Caco-2 (cell line): ENCODE measurements at regions not wholly inside any gene's neighbourhood (a gene's known extent, or its start where the extent isn't known, plus 50 kb on each side); places are given as distances from the start of the nearest gene placed in this dataset.

ENCODE experiments used
- BruUV-seq: library from RNA; stranded (reverse); fragments of 400-500 nt; replicated peaks from 2 replicates; lab custom pipeline; 2021; lab: Mats Ljungman, UMichigan
- CTCF ChIA-PET: fragments of 300-600 bp; sonication (Branson Sonifier 250); formaldehyde crosslinking; loops from one replicate; lab custom pipeline; 2022; ENCODE audit warnings: antibody characterized with exemption; lab: Charles Lee
- POLR2A ChIA-PET: fragments of 300-600 bp; sonication (Branson Sonifier 250); formaldehyde crosslinking; loops from one replicate; lab custom pipeline; 2022; ENCODE audit warnings: antibody characterized with exemption; lab: Charles Lee
- DNase-seq, 2 experiments: peaks; one replicate each; pipeline versions ENCODE4 v3.0.0 to v3.0.0-alpha.2; 2020 to 2022
- H3K27me3 ChIP-seq: replicated peaks from 2 replicates; pipeline ENCODE4 v1.6.0; 2011; ENCODE audit warnings: low read length; ENCODE audit not compliant: control insufficient read depth, insufficient read depth
- H3K36me3 ChIP-seq: 2 replicates; pipeline ENCODE4 v1.5.1; 2011; ENCODE audit warnings: low read length; ENCODE audit not compliant: control insufficient read depth, insufficient read depth
- H3K4me1 ChIP-seq: fragments of 250-450 bp; sonication (Bioruptor Pico); 2 replicates; pipeline ENCODE4 v1.5.1; 2020; ENCODE audit warnings: mild to moderate bottlenecking
- H3K4me3 ChIP-seq: 2 replicates; pipeline ENCODE4 v1.5.1; 2011; ENCODE audit warnings: low read depth, mild to moderate bottlenecking, control low read depth, low read length
- H3K9me3 ChIP-seq: fragments of 250-450 bp; sonication (Bioruptor Pico); 2 replicates; pipeline ENCODE4 v1.5.1; 2020; ENCODE audit warnings: mild to moderate bottlenecking, moderate library complexity
- H3K27ac Mint-ChIP-seq: one replicate; pipeline ENCODE4 v1.8.0; 2022; ENCODE audit warnings: mixed read lengths; ENCODE audit not compliant: unreplicated experiment
- H3K27me3 Mint-ChIP-seq: one replicate; pipeline ENCODE4 v1.8.0; 2022; ENCODE audit warnings: mixed read lengths; ENCODE audit not compliant: insufficient read depth, unreplicated experiment
- H3K36me3 Mint-ChIP-seq: one replicate; pipeline ENCODE4 v1.8.0; 2022; ENCODE audit warnings: mild to moderate bottlenecking, mixed read lengths; ENCODE audit not compliant: insufficient read depth, unreplicated experiment
- H3K4me1 Mint-ChIP-seq: one replicate; pipeline ENCODE4 v1.8.0; 2022; ENCODE audit warnings: low read depth, mixed read lengths; ENCODE audit not compliant: unreplicated experiment
- H3K4me3 Mint-ChIP-seq: one replicate; pipeline ENCODE4 v1.8.0; 2022; ENCODE audit warnings: mild to moderate bottlenecking, moderate library complexity, mixed read lengths; ENCODE audit not compliant: unreplicated experiment
- H3K9me3 Mint-ChIP-seq: one replicate; pipeline ENCODE4 v1.8.0; 2022; ENCODE audit warnings: mixed read lengths; ENCODE audit not compliant: unreplicated experiment
- CTCF ChIP-seq, 2 experiments: fragments of 200-600 bp in 1 of 2; IDR thresholded peaks; 1 replicate in 1 of 2; 2 replicates in 1 of 2; pipeline versions ENCODE4 v1.5.1 to v1.8.0; 2011 to 2022; ENCODE audit warnings: antibody characterized with exemption in 1 of 2, control low read depth in 1 of 2, inconsistent platforms in 1 of 2, low read depth in 1 of 2, low read length in 1 of 2, mild to moderate bottlenecking in 1 of 2, moderate library complexity in 1 of 2; ENCODE audit not compliant: insufficient read depth in 1 of 2, severe bottlenecking in 1 of 2, unreplicated experiment in 1 of 2
- intact Hi-C: fragments of 100-400 bp; cut with micrococcal nuclease; formaldehyde crosslinking; loops from one replicate; pipeline ENCODE4 v1.10.0; 2022; ENCODE audit not compliant: unreplicated experiment

GRCh38 chr2:236689981-236690380, 120.4 kb downstream of the ACKR3 start:
- Mint-ChIP-seq H3K9me3 (no peaks in the 10 kb centered on the region), H3K4me1 (peaks cover 13% of the 10 kb centered on the region), H3K4me3 (no peak overlapping the region), H3K27ac (no peak overlapping the region), H3K36me3 (no peaks in the 10 kb centered on the region), H3K27me3 (no peaks in the 10 kb centered on the region)
- no peak for DNase-seq
- Histone ChIP-seq H3K9me3 (no peaks in the 10 kb centered on the region), H3K27me3 (no peaks in the 10 kb centered on the region), H3K4me3 (no peak overlapping the region), H3K4me1 (peaks cover 18% of the 10 kb centered on the region), H3K36me3 (no peaks in the 10 kb centered on the region)
- TF ChIP-seq CTCF (IDR thresholded peaks at IDR 0.05; ENCODE audit: insufficient read depth in 1 of 2, low read depth in 1 of 2, low read length in 1 of 2, severe bottlenecking in 1 of 2, unreplicated experiment in 1 of 2) = no peak
- POLR2A ChIA-PET = no interaction called here
- BruUV-seq = no TSS peak
- CTCF ChIA-PET = no interaction called here
- intact Hi-C loops = loop anchor here (5.0 to 10.0 kb wide), 2 partner anchors 267 to 335 kb away; no protein-coding TSS in a partner anchor

- intact Hi-C loops = loop anchor here (5.0 to 10.0 kb wide), 2 partner anchors 267 to 334 kb away; no protein-coding TSS in a partner anchor
- no peaks in the 10 kb centered on the region for H3K36me3 Mint-ChIP-seq
- Histone ChIP-seq H3K27me3 (no peaks in the 10 kb centered on the region), H3K36me3 (no peaks in the 10 kb centered on the region), H3K9me3 (no peaks in the 10 kb centered on the region), H3K4me3 (no peak overlapping the region), H3K4me1 (peaks cover 18% of the 10 kb centered on the region)
- H3K27me3 Mint-ChIP-seq = no peaks in the 10 kb centered on the region
- TF ChIP-seq CTCF (IDR thresholded peaks at IDR 0.05; ENCODE audit: insufficient read depth in 1 of 2, low read depth in 1 of 2, low read length in 1 of 2, severe bottlenecking in 1 of 2, unreplicated experiment in 1 of 2) = no peak
- peak overlapping the region; percentile 86 for H3K27ac Mint-ChIP-seq
- H3K9me3 Mint-ChIP-seq = no peaks in the 10 kb centered on the region
- H3K4me3 Mint-ChIP-seq = no peak overlapping the region
- no TSS peak for BruUV-seq
- DNase-seq = no peak
- H3K4me1 Mint-ChIP-seq = peaks cover 13% of the 10 kb centered on the region
- ChIA-PET POLR2A (interaction anchor here (0.6 kb wide), 1 partner anchor 1550 kb away, joined by 5 read pairs; no protein-coding TSS in a partner anchor), CTCF (no interaction called here)
These were observed 121.1 kb downstream of the ACKR3 start for GRCh38 chr2:236690726-236691125.

GRCh38 chr2:236691799-236692167, 122.2 kb downstream of the ACKR3 start:
- H3K27ac Mint-ChIP-seq = peak overlapping the region; percentile 48
- POLR2A ChIA-PET = no interaction called here
- H3K9me3 Mint-ChIP-seq = no peaks in the 10 kb centered on the region
- no peak overlapping the region for H3K4me3 Mint-ChIP-seq
- H3K36me3 ChIP-seq = no peaks in the 10 kb centered on the region
- H3K27me3 Mint-ChIP-seq = no peaks in the 10 kb centered on the region
- CTCF ChIA-PET = no interaction called here
- intact Hi-C loops = loop anchor here (5.0 to 10.0 kb wide), 2 partner anchors 266 to 333 kb away; no protein-coding TSS in a partner anchor
- H3K4me1 ChIP-seq = peaks cover 18% of the 10 kb centered on the region
- BruUV-seq = no TSS peak
- no peak overlapping the region for H3K4me3 ChIP-seq
- TF ChIP-seq CTCF (IDR thresholded peaks at IDR 0.05; ENCODE audit: insufficient read depth in 1 of 2, low read depth in 1 of 2, low read length in 1 of 2, severe bottlenecking in 1 of 2, unreplicated experiment in 1 of 2) = no peak
- H3K4me1 Mint-ChIP-seq = peaks cover 13% of the 10 kb centered on the region
- H3K9me3 ChIP-seq = no peaks in the 10 kb centered on the region
- peak in 1 of 2 experiments; percentile 47 for DNase-seq
- H3K36me3 Mint-ChIP-seq = no peaks in the 10 kb centered on the region
- no peaks in the 10 kb centered on the region for H3K27me3 ChIP-seq
